ENCODE measurements at regions not wholly inside any gene's neighbourhood (a gene's known extent, or its start where the extent isn't known, plus 50 kb on each side); places are given as distances from the start of the nearest gene placed in this dataset.

- DNase-seq (no peak), ATAC-seq (no peak)
- no peaks in the 10 kb centered on the region for H3K9me3 ChIP-seq
- TF ChIP-seq POLR2A (IDR thresholded peaks at IDR 0.05) (no peak), CTCF (IDR thresholded peaks at IDR 0.05 in 4 of 5, conservative IDR thresholded peaks at IDR 0.05 in 1 of 5) (no peak)
- H3K36me3 ChIP-seq: no peaks in the 10 kb centered on the region
- H3K27ac ChIP-seq: no peak overlapping the region
- no peaks in the 10 kb centered on the region for H3K4me1 ChIP-seq
- in situ Hi-C loops (cut with MboI; ENCODE audit: low sequenced_read_pairs in 4 of 4): no loop called here
- H3K27me3 ChIP-seq: no peaks in the 10 kb centered on the region
- no peak overlapping the region for H3K4me3 ChIP-seq
- intact Hi-C loops (cut with DNase I; ENCODE audit: low total_unique reads): no loop called here
Observed at GRCh38 chr20:12775041-12775440, 233.7 kb upstream of the SPTLC3 start.

- DNase-seq (no peak), ATAC-seq (no peak)
- Histone ChIP-seq H3K27ac (no peak overlapping the region), H3K9me3 (no peaks in the 10 kb centered on the region), H3K36me3 (no peaks in the 10 kb centered on the region), H3K4me3 (no peak overlapping the region), H3K27me3 (no peaks in the 10 kb centered on the region), H3K4me1 (no peaks in the 10 kb centered on the region)
- in situ Hi-C loops (cut with MboI; ENCODE audit: low sequenced_read_pairs in 4 of 4): no loop called here
- TF ChIP-seq CTCF (IDR thresholded peaks at IDR 0.05 in 4 of 5, conservative IDR thresholded peaks at IDR 0.05 in 1 of 5) (no peak), POLR2A (IDR thresholded peaks at IDR 0.05) (no peak)
- intact Hi-C loops (cut with DNase I; ENCODE audit: low total_unique reads): no loop called here
Observed at GRCh38 chr20:12777016-12777415, 231.8 kb upstream of the SPTLC3 start.

- H3K36me3 ChIP-seq: no peaks in the 10 kb centered on the region
- no peak overlapping the region for H3K4me3 ChIP-seq
- DNase-seq (no peak), ATAC-seq (no peak)
- H3K27ac ChIP-seq: no peak overlapping the region
- intact Hi-C loops (cut with DNase I; ENCODE audit: low total_unique reads) (no loop called here), in situ Hi-C loops (cut with MboI; ENCODE audit: low sequenced_read_pairs in 4 of 4) (no loop called here)
- TF ChIP-seq POLR2A (IDR thresholded peaks at IDR 0.05) (no peak), CTCF (IDR thresholded peaks at IDR 0.05 in 4 of 5, conservative IDR thresholded peaks at IDR 0.05 in 1 of 5) (no peak)
- H3K9me3 ChIP-seq: no peaks in the 10 kb centered on the region
- H3K4me1 ChIP-seq: no peaks in the 10 kb centered on the region
- H3K27me3 ChIP-seq: no peaks in the 10 kb centered on the region
Observed at GRCh38 chr20:12786276-12786675, 222.5 kb upstream of the SPTLC3 start.

GRCh38 chr20:12788632-12789299 lies 220.0 kb upstream of the SPTLC3 start:
- in situ Hi-C loops (cut with MboI; ENCODE audit: low sequenced_read_pairs in 4 of 4) (no loop called here), intact Hi-C loops (cut with DNase I; ENCODE audit: low total_unique reads) (no loop called here)
- Histone ChIP-seq H3K4me3 (no peak overlapping the region), H3K9me3 (no peaks in the 10 kb centered on the region), H3K4me1 (no peaks in the 10 kb centered on the region), H3K27ac (no peak overlapping the region), H3K27me3 (no peaks in the 10 kb centered on the region), H3K36me3 (no peaks in the 10 kb centered on the region)
- ATAC-seq (no peak), DNase-seq (no peak)
- TF ChIP-seq CTCF (IDR thresholded peaks at IDR 0.05 in 4 of 5, conservative IDR thresholded peaks at IDR 0.05 in 1 of 5): no peak
- no peak for TF ChIP-seq POLR2A (IDR thresholded peaks at IDR 0.05)

GRCh38 chr20:12790859-12791258 lies 217.9 kb upstream of the SPTLC3 start:
- no peak overlapping the region for H3K27ac ChIP-seq
- intact Hi-C loops (cut with DNase I; ENCODE audit: low total_unique reads): no loop called here
- H3K4me3 ChIP-seq: no peak overlapping the region
- ATAC-seq: no peak
- DNase-seq: no peak
- no peaks in the 10 kb centered on the region for H3K36me3 ChIP-seq
- no peaks in the 10 kb centered on the region for H3K4me1 ChIP-seq
- in situ Hi-C loops (cut with MboI; ENCODE audit: low sequenced_read_pairs in 4 of 4): no loop called here
- H3K9me3 ChIP-seq: no peaks in the 10 kb centered on the region
- H3K27me3 ChIP-seq: no peaks in the 10 kb centered on the region
- no peak for TF ChIP-seq CTCF (IDR thresholded peaks at IDR 0.05 in 4 of 5, conservative IDR thresholded peaks at IDR 0.05 in 1 of 5)
- no peak for TF ChIP-seq POLR2A (IDR thresholded peaks at IDR 0.05)
